Activated T-helper 1 cell treated with anti-CD3 and anti-CD28 coated beads, Interleukin-2, amount 50 U/mL, for 16 hours (primary cell): ENCODE measurements at regions not wholly inside any gene's neighbourhood (a gene's known extent, or its start where the extent isn't known, plus 50 kb on each side); places are given as distances from the start of the nearest gene placed in this dataset.

ENCODE experiments used
- DNase-seq, 2 donors: peaks; one replicate each; pipeline ENCODE4 v3.0.0-alpha.2; 2020; ENCODE audit warnings: low read depth in 1 of 2, low spot score in 1 of 2

GRCh38 chr9:99398241-99398640, 176.2 kb downstream of the SEC61B start:
- DNase-seq: no peak

- no peak for DNase-seq
Measured at GRCh38 chr9:99399474-99399873, 177.4 kb downstream of the SEC61B start.

GRCh38 chr9:99400184-99400731, 178.2 kb downstream of the SEC61B start:
- DNase-seq: no peak

GRCh38 chr9:99401680-99402504, 179.8 kb downstream of the SEC61B start:
- DNase-seq: no peak

- no peak for DNase-seq
Measured at GRCh38 chr9:99403371-99403770, 181.3 kb downstream of the SEC61B start.

GRCh38 chr9:99405359-99405758, 183.3 kb downstream of the SEC61B start:
- no peak for DNase-seq

- no peak for DNase-seq
Measured at GRCh38 chr9:99406939-99407338, 184.9 kb downstream of the SEC61B start.

- DNase-seq: no peak
Measured at GRCh38 chr9:99411068-99411467, 189.0 kb downstream of the SEC61B start.

GRCh38 chr9:99411479-99412115, 189.5 kb downstream of the SEC61B start:
- DNase-seq: no peak

- no peak for DNase-seq
Measured at GRCh38 chr9:99412606-99413005, 190.5 kb downstream of the SEC61B start.

- DNase-seq: no peak
Measured at GRCh38 chr9:99414321-99414720, 192.2 kb downstream of the SEC61B start.

GRCh38 chr9:99415606-99416005, 193.5 kb downstream of the SEC61B start:
- DNase-seq: no peak

- DNase-seq: no peak
Measured at GRCh38 chr9:99416007-99416406, 193.9 kb downstream of the SEC61B start.

- DNase-seq: no peak
Measured at GRCh38 chr9:99419070-99419469, 197.0 kb downstream of the SEC61B start.

GRCh38 chr9:99421369-99421768, 199.3 kb downstream of the SEC61B start:
- DNase-seq: no peak

GRCh38 chr9:99425124-99425523, 203.0 kb downstream of the SEC61B start:
- DNase-seq: no peak

- DNase-seq: no peak
Measured at GRCh38 chr9:99425923-99426842, 204.1 kb downstream of the SEC61B start.

- no peak for DNase-seq
Measured at GRCh38 chr9:99427260-99427659, 205.2 kb downstream of the SEC61B start.

- no peak for DNase-seq
Measured at GRCh38 chr9:99430301-99430700, 208.2 kb downstream of the SEC61B start.

GRCh38 chr9:99431103-99431502, 209.0 kb downstream of the SEC61B start:
- DNase-seq: no peak

- DNase-seq: no peak
Measured at GRCh38 chr9:99432075-99432474, 210.0 kb downstream of the SEC61B start.
